ENCODE measurements at regions not wholly inside any gene's neighbourhood (a gene's known extent, or its start where the extent isn't known, plus 50 kb on each side); places are given as distances from the start of the nearest gene placed in this dataset.

GRCh38 chr3:152593242-152593641 is 241.7 kb upstream of the P2RY1 start (continued):
- TF ChIP-seq ZBTB40 (IDR thresholded peaks at IDR 0.05) = 0 out of 2 replicates have a peak, but pooled peaks have one; percentile 30
- TF ChIP-seq ZBTB40 (CRISPR knock-in tag; IDR thresholded peaks at IDR 0.05) = no peak
- TF ChIP-seq, protein P1, sequence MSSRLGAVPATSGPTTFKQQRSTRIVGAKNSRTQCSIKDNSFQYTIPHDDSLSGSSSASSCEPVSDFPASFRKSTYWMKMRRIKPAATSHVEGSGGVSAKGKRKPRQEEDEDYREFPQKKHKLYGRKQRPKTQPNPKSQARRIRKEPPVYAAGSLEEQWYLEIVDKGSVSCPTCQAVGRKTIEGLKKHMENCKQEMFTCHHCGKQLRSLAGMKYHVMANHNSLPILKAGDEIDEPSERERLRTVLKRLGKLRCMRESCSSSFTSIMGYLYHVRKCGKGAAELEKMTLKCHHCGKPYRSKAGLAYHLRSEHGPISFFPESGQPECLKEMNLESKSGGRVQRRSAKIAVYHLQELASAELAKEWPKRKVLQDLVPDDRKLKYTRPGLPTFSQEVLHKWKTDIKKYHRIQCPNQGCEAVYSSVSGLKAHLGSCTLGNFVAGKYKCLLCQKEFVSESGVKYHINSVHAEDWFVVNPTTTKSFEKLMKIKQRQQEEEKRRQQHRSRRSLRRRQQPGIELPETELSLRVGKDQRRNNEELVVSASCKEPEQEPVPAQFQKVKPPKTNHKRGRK (tag; IDR thresholded peaks at IDR 0.05) = peak; percentile 94
- TF ChIP-seq HBP1 (CRISPR knock-in tag; IDR thresholded peaks at IDR 0.05) = peak; percentile 88; the same call in 1 of the 2 replicates
- TF ChIP-seq NFRKB (IDR thresholded peaks at IDR 0.05; ENCODE audit: low read depth) = peak; percentile 78; the same call in 1 of the 2 replicates
- no peak for TF ChIP-seq STAT5B (CRISPR knock-in tag; IDR thresholded peaks at IDR 0.05)
- TF ChIP-seq, protein P2, sequence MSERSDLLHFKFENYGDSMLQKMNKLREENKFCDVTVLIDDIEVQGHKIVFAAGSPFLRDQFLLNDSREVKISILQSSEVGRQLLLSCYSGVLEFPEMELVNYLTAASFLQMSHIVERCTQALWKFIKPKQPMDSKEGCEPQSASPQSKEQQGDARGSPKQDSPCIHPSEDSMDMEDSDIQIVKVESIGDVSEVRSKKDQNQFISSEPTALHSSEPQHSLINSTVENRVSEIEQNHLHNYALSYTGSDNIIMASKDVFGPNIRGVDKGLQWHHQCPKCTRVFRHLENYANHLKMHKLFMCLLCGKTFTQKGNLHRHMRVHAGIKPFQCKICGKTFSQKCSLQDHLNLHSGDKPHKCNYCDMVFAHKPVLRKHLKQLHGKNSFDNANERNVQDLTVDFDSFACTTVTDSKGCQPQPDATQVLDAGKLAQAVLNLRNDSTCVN (CRISPR knock-in tag; IDR thresholded peaks at IDR 0.05) = peak; percentile 84
- no peak for TF ChIP-seq MCM2 (IDR thresholded peaks at IDR 0.05; ENCODE audit: low read depth)
- no peak for TF ChIP-seq HMG20A (CRISPR knock-in tag; conservative IDR thresholded peaks at IDR 0.05)
- TF ChIP-seq BCOR (IDR thresholded peaks at IDR 0.05) = 0 out of 2 replicates have a peak, but pooled peaks have one; percentile 22
- no peak for TF ChIP-seq ZC3H11A (IDR thresholded peaks at IDR 0.05; ENCODE audit: low read depth, low read length)
- no peak for TF ChIP-seq MBD2 (IDR thresholded peaks at IDR 0.05; ENCODE audit: borderline replicate concordance, low read depth)
- 0 out of 4 replicates have a peak, but pooled peaks of 1 of the 2 experiments have one; percentile 43 for TF ChIP-seq CSDE1 (IDR thresholded peaks at IDR 0.05)
- TF ChIP-seq THRB (CRISPR knock-in tag; conservative IDR thresholded peaks at IDR 0.05) = peak; percentile 83; the same call in 1 of the 2 replicates
- 0 out of 4 replicates have a peak, but pooled peaks of 1 of the 2 experiments have one; percentile 38 for TF ChIP-seq TRIM24 (IDR thresholded peaks at IDR 0.05)
- TF ChIP-seq SMARCA5 (IDR thresholded peaks at IDR 0.05) = peak; percentile 68; the same call in 1 of the 2 replicates

Measured in K562 (cell line).